ENCODE measurements at regions not wholly inside any gene's neighbourhood (a gene's known extent, or its start where the extent isn't known, plus 50 kb on each side); places are given as distances from the start of the nearest gene placed in this dataset.
A peak's percentile ranks its signal among the peaks of the same experiment; 100 is the strongest.

- TF ChIP-seq CTCF (conservative IDR thresholded peaks at IDR 0.05; ENCODE audit: low read length), result peak; percentile 20; the same call in 1 of the 2 replicates
- no peak for TF ChIP-seq EZH2phosphoT487 (IDR thresholded peaks at IDR 0.05; ENCODE audit: borderline replicate concordance)
These were observed 243.9 kb upstream of the UMPS start for GRCh38 chr3:124486324-124486723.

Measured in Loucy (cell line).